ENCODE measurements at regions not wholly inside any gene's neighbourhood (a gene's known extent, or its start where the extent isn't known, plus 50 kb on each side); places are given as distances from the start of the nearest gene placed in this dataset.

GRCh38 chrX:141375011-141375760 is 132.9 kb upstream of the SPANXC start:
- Histone ChIP-seq H2BK120ac (replicated peaks; ENCODE audit: low read depth, low read length) (no peak overlapping the region), H3K79me2 (ENCODE audit: control insufficient read depth in 1 of 2, insufficient read depth in 2 of 2, low read length in 2 of 2) (no peaks in the 10 kb centered on the region), H3K4me1 (replicated peaks in 1 of 4; ENCODE audit: control insufficient read depth in 3 of 4, insufficient read depth in 4 of 4, low read length in 3 of 4) (no peaks in the 10 kb centered on the region), H3K4me2 (ENCODE audit: insufficient read depth in 1 of 2, low read depth in 2 of 2, low read length in 2 of 2) (no peak overlapping the region), H4K20me1 (replicated peaks in 1 of 2; ENCODE audit: control insufficient read depth in 1 of 2, insufficient read depth in 2 of 2, low read length in 2 of 2) (no peaks in the 10 kb centered on the region), H4K8ac (ENCODE audit: extremely low read depth, insufficient read depth, low read length) (no peak overlapping the region), H3K14ac (ENCODE audit: insufficient read length) (no peak overlapping the region), H2BK20ac (ENCODE audit: low read length) (no peak overlapping the region), H2AFZ (ENCODE audit: low read length) (no peak overlapping the region), H3K79me1 (ENCODE audit: low read depth, low read length) (no peaks in the 10 kb centered on the region), H3K23me2 (ENCODE audit: low read depth, low read length) (no peaks in the 10 kb centered on the region), H3K27ac (ENCODE audit: low read depth, low read length) (no peak overlapping the region), H3K4ac (replicated peaks; ENCODE audit: insufficient read length, low read depth, low read length) (no peak overlapping the region), H2BK15ac (ENCODE audit: low read length) (no peak overlapping the region), H3K23ac (ENCODE audit: insufficient read length) (no peak overlapping the region), H3K18ac (ENCODE audit: extremely low read depth, low read length) (no peak overlapping the region), H2BK5ac (ENCODE audit: low read depth, low read length) (no peak overlapping the region), H4K91ac (replicated peaks; ENCODE audit: insufficient read length, low read length) (no peak overlapping the region), H3K36me3 (ENCODE audit: control insufficient read depth in 2 of 4, insufficient read depth in 4 of 4, low read length in 3 of 4) (no peaks in the 10 kb centered on the region), H3K9ac (replicated peaks in 1 of 4; ENCODE audit: extremely low read depth in 1 of 4, low read depth in 3 of 4, low read length in 3 of 4) (no peak overlapping the region), H2AK5ac (ENCODE audit: low read depth, low read length) (no peak overlapping the region), H4K5ac (ENCODE audit: insufficient read length, low read depth, low read length) (no peak overlapping the region), H3K4me3 (ENCODE audit: extremely low read depth in 1 of 4, insufficient read depth in 2 of 4, low read depth in 3 of 4, low read length in 4 of 4) (no peak overlapping the region), H2BK12ac (ENCODE audit: low read depth, low read length) (no peak overlapping the region), H3K9me3 (ENCODE audit: insufficient read depth in 2 of 2, low read depth in 1 of 2, low read length in 1 of 2) (no peaks in the 10 kb centered on the region), H3K27me3 (replicated peaks in 1 of 4; ENCODE audit: control insufficient read depth in 3 of 4, extremely low read depth in 1 of 4, insufficient read depth in 3 of 4, low read length in 3 of 4) (no peaks in the 10 kb centered on the region), H3K56ac (replicated peaks; ENCODE audit: insufficient read length, low read depth, low read length) (no peak overlapping the region)
- DNase-seq (ENCODE audit: low read depth in 1 of 2, low spot score in 2 of 2): no peak
- FAIRE-seq: no peak
- CTCF ChIA-PET (ENCODE audit: partially characterized antibody): interaction anchor here (0.6 kb wide), 1 partner anchor 613 kb away, joined by 6 read pairs; no protein-coding TSS in a partner anchor
- 100% methylated on average over 2 of the region's 2 CpGs; no CpG with 5 or more reads in 1 of the 2 experiments for WGBS, 2 experiments (ENCODE audit: extremely low coverage in 1 of 2, insufficient coverage in 1 of 2, insufficient read length in 1 of 2, insufficient replicate concordance in 2 of 2, low coverage in 1 of 2, low lambda C conversion rate in 2 of 2, missing lambda C conversion rate in 1 of 2)
- TF ChIP-seq GTF2F1 (IDR thresholded peaks at IDR 0.05; ENCODE audit: borderline replicate concordance, low read depth, low read length) (no peak), KDM4A (IDR thresholded peaks at IDR 0.05; ENCODE audit: low read depth, low read length, severe bottlenecking) (no peak), ATF3 (IDR thresholded peaks at IDR 0.05; ENCODE audit: insufficient read depth, low read depth, low read length) (no peak), NRF1 (IDR thresholded peaks at IDR 0.05; ENCODE audit: low read depth, low read length) (no peak)
- POLR2A ChIA-PET (ENCODE audit: partially characterized antibody): no interaction called here

Data from H1 (cell line).